Vagina (tissue), 2 donors: ENCODE measurements at regions not wholly inside any gene's neighbourhood (a gene's known extent, or its start where the extent isn't known, plus 50 kb on each side); places are given as distances from the start of the nearest gene placed in this dataset.

Experiments
- POLR2A ChIP-seq, 2 donors: fragments of 450-650 bp; IDR thresholded peaks; one replicate each; pipeline ENCODE4 v1.6.1; 2017; ENCODE audit warnings: antibody characterized with exemption in 2 of 2, mild to moderate bottlenecking in 2 of 2, moderate library complexity in 2 of 2
- POLR2AphosphoS5 ChIP-seq, 2 donors: sonication (generic); formaldehyde crosslinking; IDR thresholded peaks; one replicate each; pipeline ENCODE4 v1.9.0; 2017; ENCODE audit warnings: antibody characterized with exemption in 2 of 2, mild to moderate bottlenecking in 2 of 2, low read depth in 1 of 2; ENCODE audit not compliant: insufficient read depth in 1 of 2
- TF ChIP-seq, protein P1 (sequence below), 3 experiments: fragments of 450-650 bp in 2 of 3; fragments of 200-600 bp in 1 of 3; sonication (generic) in 1 of 3; IDR thresholded peaks; one replicate each; pipeline ENCODE4 v1.5.1; 2017 to 2019; ENCODE audit warnings: antibody characterized with exemption in 3 of 3, mild to moderate bottlenecking in 2 of 3, moderate library complexity in 2 of 3

DNA sequence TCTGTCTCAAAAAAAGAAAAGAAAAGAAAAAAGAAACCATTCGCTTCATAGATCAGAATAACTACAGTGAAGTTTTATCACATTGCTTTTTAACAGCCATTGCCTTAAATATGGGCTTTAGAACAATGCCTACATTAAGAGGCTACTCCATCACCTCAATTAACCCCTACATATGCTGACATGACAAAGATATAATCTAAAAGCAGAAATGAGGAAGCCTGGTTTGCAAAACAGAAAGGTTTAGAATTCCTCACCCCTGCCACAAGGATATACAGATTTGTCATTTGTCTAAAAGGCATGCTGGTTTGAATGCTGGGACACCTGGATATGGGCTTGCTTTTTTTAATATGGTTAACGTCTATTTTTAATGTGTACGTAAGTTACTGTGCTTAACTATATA is 1353.0 kb upstream of the C9orf72 start:
- TF ChIP-seq, protein P1, sequence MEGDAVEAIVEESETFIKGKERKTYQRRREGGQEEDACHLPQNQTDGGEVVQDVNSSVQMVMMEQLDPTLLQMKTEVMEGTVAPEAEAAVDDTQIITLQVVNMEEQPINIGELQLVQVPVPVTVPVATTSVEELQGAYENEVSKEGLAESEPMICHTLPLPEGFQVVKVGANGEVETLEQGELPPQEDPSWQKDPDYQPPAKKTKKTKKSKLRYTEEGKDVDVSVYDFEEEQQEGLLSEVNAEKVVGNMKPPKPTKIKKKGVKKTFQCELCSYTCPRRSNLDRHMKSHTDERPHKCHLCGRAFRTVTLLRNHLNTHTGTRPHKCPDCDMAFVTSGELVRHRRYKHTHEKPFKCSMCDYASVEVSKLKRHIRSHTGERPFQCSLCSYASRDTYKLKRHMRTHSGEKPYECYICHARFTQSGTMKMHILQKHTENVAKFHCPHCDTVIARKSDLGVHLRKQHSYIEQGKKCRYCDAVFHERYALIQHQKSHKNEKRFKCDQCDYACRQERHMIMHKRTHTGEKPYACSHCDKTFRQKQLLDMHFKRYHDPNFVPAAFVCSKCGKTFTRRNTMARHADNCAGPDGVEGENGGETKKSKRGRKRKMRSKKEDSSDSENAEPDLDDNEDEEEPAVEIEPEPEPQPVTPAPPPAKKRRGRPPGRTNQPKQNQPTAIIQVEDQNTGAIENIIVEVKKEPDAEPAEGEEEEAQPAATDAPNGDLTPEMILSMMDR (IDR thresholded peaks at IDR 0.05), result no peak
- TF ChIP-seq POLR2AphosphoS5 (IDR thresholded peaks at IDR 0.05; ENCODE audit: insufficient read depth in 1 of 2, low read depth in 1 of 2), result no peak
- no peak for TF ChIP-seq POLR2A (IDR thresholded peaks at IDR 0.05)
